ENCODE measurements at regions not wholly inside any gene's neighbourhood (a gene's known extent, or its start where the extent isn't known, plus 50 kb on each side); places are given as distances from the start of the nearest gene placed in this dataset.

DNA sequence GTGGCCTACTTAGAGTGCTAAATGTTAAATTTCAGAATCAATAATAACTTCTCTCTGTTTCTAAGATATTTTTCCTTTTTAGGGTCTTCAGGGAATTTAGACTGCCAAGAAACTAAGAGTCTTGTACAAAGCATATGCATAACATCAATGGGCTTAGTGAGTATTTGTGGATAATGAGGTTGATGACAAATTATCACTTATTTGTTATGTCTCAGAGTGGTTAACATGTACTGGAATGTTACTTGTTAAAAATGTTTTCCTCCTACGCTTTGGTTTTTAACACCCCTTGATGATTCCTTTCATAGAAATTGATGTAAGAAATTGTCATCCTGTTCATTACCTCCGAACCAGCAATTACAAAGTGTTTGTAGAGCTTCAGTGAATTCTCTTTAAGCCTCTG is 144.3 kb downstream of the MRPS30 start:
- TF ChIP-seq, protein P1, sequence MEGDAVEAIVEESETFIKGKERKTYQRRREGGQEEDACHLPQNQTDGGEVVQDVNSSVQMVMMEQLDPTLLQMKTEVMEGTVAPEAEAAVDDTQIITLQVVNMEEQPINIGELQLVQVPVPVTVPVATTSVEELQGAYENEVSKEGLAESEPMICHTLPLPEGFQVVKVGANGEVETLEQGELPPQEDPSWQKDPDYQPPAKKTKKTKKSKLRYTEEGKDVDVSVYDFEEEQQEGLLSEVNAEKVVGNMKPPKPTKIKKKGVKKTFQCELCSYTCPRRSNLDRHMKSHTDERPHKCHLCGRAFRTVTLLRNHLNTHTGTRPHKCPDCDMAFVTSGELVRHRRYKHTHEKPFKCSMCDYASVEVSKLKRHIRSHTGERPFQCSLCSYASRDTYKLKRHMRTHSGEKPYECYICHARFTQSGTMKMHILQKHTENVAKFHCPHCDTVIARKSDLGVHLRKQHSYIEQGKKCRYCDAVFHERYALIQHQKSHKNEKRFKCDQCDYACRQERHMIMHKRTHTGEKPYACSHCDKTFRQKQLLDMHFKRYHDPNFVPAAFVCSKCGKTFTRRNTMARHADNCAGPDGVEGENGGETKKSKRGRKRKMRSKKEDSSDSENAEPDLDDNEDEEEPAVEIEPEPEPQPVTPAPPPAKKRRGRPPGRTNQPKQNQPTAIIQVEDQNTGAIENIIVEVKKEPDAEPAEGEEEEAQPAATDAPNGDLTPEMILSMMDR (IDR thresholded peaks at IDR 0.05): no peak
- no peak for TF ChIP-seq POLR2A (IDR thresholded peaks at IDR 0.05)
